Small intestine (tissue), 7 donors: ENCODE measurements at regions not wholly inside any gene's neighbourhood (a gene's known extent, or its start where the extent isn't known, plus 50 kb on each side); places are given as distances from the start of the nearest gene placed in this dataset.

Experiments used
- DNase-seq, 2 donors: peaks; one replicate each; pipeline versions ENCODE4 v3.0.0 to v3.0.0-alpha.2; 2013
- FAIRE-seq: peaks from 2 replicates; lab custom pipeline; 2012; peaks lifted over from hg19 to GRCh38; lab: Jason Lieb, UNC
- H3K27ac ChIP-seq, 3 donors: one replicate each; pipeline ENCODE4 v1.5.1; 2013; ENCODE audit warnings: low read length in 2 of 3, mild to moderate bottlenecking in 2 of 3, control low read depth in 1 of 3, inconsistent platforms in 1 of 3, low read depth in 1 of 3, moderate library complexity in 1 of 3
- H3K27me3 ChIP-seq, 3 donors: one replicate each; pipeline ENCODE4 v1.6.1; 2013; ENCODE audit warnings: low read length in 3 of 3, inconsistent platforms in 1 of 3; ENCODE audit not compliant: control insufficient read depth in 3 of 3, insufficient read depth in 3 of 3
- H3K36me3 ChIP-seq, 3 donors: one replicate each; pipeline ENCODE4 v1.6.1; 2013; ENCODE audit warnings: low read length in 3 of 3, inconsistent platforms in 1 of 3, low read depth in 1 of 3, mild to moderate bottlenecking in 1 of 3, moderate library complexity in 1 of 3; ENCODE audit not compliant: control insufficient read depth in 3 of 3, insufficient read depth in 2 of 3
- H3K4me1 ChIP-seq, 3 donors: one replicate each; pipeline ENCODE4 v1.6.1; 2013; ENCODE audit warnings: low read length in 2 of 3, inconsistent platforms in 1 of 3, low read depth in 1 of 3, mild to moderate bottlenecking in 1 of 3, moderate library complexity in 1 of 3; ENCODE audit not compliant: control insufficient read depth in 3 of 3, insufficient read depth in 2 of 3
- H3K4me3 ChIP-seq, 3 donors: one replicate each; pipeline ENCODE4 v1.5.1; 2013; ENCODE audit warnings: low read length in 3 of 3, control low read depth in 1 of 3, inconsistent platforms in 1 of 3, low read depth in 1 of 3, mild to moderate bottlenecking in 1 of 3, moderate library complexity in 1 of 3
- H3K9me3 ChIP-seq, 2 donors: one replicate each; pipeline ENCODE4 v1.6.1; 2013; ENCODE audit warnings: low read depth in 1 of 2, low read length in 1 of 2; ENCODE audit not compliant: control insufficient read depth in 2 of 2, insufficient read depth in 1 of 2
- WGBS, 3 donors: extraction: QIAGEN DNeasy Blood & Tissue Kit; methylation state at CpG; one replicate each; pipeline ENCODE4 v1.1.7; 2013; 5-methylcytosine and 5-hydroxymethylcytosine counted together
- donor health status: healthy with polysubstance abuse.
- donor health status: control.
- donor health status: control.
- donor health status: Bipolar disorder and iron deficiency.
- donor health status: healthy.

DNA sequence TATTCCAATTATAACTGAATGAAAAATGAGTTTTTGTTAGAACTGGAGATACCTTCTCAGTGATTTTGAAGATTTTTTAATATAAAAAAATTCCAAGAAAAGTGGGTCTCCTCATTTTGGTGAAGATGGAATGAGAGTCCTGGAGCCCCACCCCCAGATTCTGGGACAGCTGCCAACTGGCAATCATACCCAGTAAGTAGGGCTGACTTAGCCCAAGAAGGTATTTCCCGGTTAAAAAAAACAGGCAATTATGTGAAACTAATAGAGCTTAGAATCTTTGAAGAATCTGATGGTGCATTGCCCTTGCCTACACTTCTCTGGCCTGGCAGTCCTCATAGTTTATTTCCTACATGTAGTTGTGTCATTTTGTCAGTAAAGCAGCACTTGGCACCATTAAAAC, 52.8 kb upstream of the VWDE start:
- DNase-seq (no peak), FAIRE-seq (no peak)
- Histone ChIP-seq H3K27ac (no peak overlapping the region), H3K27me3 (no peaks in the 10 kb centered on the region), H3K36me3 (no peaks in the 10 kb centered on the region), H3K4me3 (no peak overlapping the region), H3K9me3 (no peaks in the 10 kb centered on the region), H3K4me1 (no peaks in the 10 kb centered on the region)
- 8 to 34% (median 22%) methylated on average over 1 of the region's 1 CpG for WGBS, 3 donors

DNA sequence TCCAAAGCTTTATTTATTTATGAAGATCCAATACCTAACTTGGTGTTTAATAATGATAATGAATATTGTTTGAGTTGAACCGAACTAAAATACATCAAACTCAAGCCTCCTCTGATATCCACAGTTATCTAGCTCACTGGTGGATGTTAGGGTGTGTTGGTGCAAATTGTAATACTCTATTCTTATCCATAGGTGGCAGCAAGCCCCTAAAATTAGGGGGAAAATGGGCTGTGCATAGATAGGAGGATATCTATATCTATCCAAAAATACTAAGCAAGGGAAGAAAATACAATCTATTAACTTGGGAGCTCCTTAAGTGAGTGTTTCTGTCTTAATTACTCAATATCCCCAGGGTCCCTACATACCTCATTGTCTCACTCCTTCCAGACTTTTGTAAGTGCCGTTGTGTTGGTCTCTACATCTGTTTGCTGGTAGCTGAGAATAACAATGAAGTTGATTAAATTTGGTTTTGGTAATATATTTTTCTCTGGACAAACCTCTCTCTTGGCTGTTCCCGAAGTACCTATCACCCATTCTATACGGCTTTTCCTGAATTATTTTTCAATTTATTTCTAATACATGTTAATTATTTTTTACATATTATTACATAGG, 55.0 kb upstream of the VWDE start:
- FAIRE-seq (no peak), DNase-seq (peak; percentile 31 to 33)
- WGBS, 3 donors: 25 to 38% (median 32%) methylated on average over 4 of the region's 4 CpGs

DNA sequence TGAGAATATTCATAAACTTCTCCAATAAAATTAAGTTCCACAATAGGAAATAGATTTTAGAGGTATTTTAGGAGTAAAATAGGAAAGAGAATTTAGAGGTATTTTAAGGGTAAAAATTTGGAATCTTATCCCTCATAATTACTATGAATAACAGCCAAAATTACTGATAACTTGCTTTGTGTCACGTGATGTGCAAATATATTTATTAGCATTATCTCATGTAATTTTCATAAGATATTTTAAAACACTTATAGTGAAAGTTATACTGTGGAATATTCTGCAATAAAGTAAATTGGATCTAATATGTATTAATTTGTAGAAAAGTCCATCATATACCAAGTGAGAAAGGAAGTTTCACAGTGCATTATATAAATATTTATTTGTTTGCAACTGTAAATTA, 64.2 kb upstream of the VWDE start:
- 29 to 88% (median 61%) methylated on average over 1 of the region's 1 CpG for WGBS, 3 donors

More for the DNA sequence above, 55.0 kb upstream of the VWDE start:
- no peaks in the 10 kb centered on the region for H3K4me1 ChIP-seq
- H3K4me3 ChIP-seq: no peak overlapping the region
- no peak overlapping the region for H3K27ac ChIP-seq
- H3K27me3 ChIP-seq: no peaks in the 10 kb centered on the region
- H3K36me3 ChIP-seq: no peaks in the 10 kb centered on the region
- H3K9me3 ChIP-seq: no peaks in the 10 kb centered on the region

DNA sequence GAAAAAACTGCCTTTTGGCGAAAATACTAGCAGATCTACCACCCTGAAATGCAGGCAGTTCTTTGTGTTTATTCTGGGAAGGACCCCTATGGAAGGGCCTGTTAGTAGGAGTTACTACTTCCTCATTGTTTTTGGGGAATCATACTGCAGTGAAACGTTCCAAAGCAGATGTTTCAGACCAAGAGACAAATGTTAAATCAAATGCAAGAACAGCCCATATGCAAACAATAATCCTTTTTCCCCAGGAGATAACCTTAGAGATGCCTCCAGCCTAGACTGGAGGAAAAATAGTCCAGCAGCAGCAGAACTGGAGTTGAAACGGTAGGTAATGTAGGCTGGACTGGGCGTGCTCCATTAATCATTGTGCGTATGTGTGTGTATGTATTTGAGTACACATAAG, 65.9 kb upstream of the VWDE start:
- DNase-seq (no peak), FAIRE-seq (no peak)
- no peaks in the 10 kb centered on the region for H3K9me3 ChIP-seq
- H3K36me3 ChIP-seq: no peaks in the 10 kb centered on the region
- no peaks in the 10 kb centered on the region for H3K27me3 ChIP-seq
- H3K4me3 ChIP-seq: no peak overlapping the region
- no peaks in the 10 kb centered on the region for H3K4me1 ChIP-seq
- H3K27ac ChIP-seq: no peak overlapping the region
- WGBS, 3 donors: 69 to 74% (median 73%) methylated on average over 5 of the region's 5 CpGs

More for the DNA sequence above, 64.2 kb upstream of the VWDE start:
- DNase-seq (no peak), FAIRE-seq (no peak)
- H3K4me1 ChIP-seq: no peaks in the 10 kb centered on the region
- no peaks in the 10 kb centered on the region for H3K9me3 ChIP-seq
- no peak overlapping the region for H3K27ac ChIP-seq
- no peak overlapping the region for H3K4me3 ChIP-seq
- H3K36me3 ChIP-seq: no peaks in the 10 kb centered on the region
- H3K27me3 ChIP-seq: no peaks in the 10 kb centered on the region

DNA sequence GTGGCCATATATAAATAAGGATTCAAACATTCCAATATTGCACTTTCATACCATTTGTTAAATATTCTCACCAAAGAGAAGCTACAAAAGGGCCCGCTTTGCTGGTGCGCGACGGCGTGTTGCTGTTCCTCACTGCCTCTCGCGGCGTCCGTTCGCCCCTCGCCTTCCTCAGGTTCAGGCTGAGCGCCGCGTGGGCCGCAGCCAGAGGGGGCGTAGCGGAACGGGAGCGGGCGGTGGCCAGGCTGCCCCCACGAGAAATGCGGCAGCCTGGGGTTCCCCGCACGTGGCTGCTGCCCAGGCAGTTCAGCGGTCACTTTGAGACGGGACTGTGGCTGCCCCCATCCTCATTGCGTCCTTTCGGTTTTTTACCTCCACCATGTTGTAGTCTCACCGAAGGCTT, 67.3 kb upstream of the VWDE start:
- DNase-seq (no peak), FAIRE-seq (no peak)
- Histone ChIP-seq H3K27me3 (no peaks in the 10 kb centered on the region), H3K9me3 (no peaks in the 10 kb centered on the region), H3K27ac (no peak overlapping the region), H3K36me3 (no peaks in the 10 kb centered on the region), H3K4me1 (no peaks in the 10 kb centered on the region), H3K4me3 (no peak overlapping the region)
- 96 to 97% (median 97%) methylated on average over 29 of the region's 29 CpGs for WGBS, 3 donors

DNA sequence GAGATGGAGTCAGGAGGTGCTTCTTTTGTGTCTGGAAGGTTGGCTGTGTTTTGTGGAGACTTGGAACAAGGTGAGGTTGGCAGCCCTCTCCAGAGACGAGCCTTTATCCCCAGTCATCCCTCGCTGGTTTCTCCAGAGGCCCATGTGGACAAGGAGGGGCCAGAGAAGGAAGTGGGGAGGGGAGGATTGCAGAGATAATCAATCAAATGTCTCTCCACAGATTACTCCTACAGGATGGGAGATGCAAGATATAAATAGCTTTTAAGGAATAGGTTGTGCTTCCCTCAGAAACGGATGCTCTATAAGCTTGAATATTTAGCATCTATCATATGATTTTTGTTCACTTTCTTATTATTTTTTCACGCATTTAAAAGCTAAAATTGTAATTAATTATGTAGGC, 70.4 kb upstream of the VWDE start:
- Histone ChIP-seq H3K4me1 (no peaks in the 10 kb centered on the region), H3K27me3 (no peaks in the 10 kb centered on the region), H3K36me3 (no peaks in the 10 kb centered on the region), H3K27ac (no peak overlapping the region), H3K9me3 (no peaks in the 10 kb centered on the region), H3K4me3 (no peak overlapping the region)
- 65 to 74% (median 73%) methylated on average over 4 of the region's 4 CpGs for WGBS, 3 donors
- DNase-seq (no peak), FAIRE-seq (no peak)

DNA sequence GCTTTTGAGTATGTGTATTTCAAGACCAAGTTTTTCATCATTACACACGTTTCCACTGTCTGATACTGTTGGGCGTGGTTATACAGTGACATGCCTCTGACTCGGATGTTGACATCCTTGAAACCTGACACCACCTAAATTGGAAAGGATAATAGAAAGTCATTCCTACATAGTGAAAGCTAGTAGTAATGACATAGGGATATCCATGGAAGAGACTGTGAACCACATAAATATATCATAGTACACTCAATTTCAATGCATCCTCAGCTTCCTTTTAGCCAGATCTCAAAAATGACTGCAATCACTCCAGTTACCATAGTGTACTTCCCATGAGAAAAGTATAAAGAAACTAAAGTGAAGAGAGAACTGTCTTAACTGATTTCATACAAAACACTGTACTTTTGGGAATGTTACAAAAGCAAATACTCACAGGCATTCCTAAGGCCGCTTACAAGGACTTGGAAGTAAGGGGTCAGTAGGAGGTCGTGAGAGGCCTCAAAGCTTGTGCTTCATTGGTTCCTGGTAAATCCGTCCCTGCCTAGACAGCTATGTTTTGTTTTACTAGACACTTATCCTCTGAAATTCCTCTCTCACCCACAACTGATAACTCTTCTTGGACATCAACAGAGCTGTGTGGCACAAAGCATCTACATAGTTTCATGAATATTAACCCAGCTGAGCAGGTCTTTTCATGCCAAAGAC, 71.8 kb upstream of the VWDE start:
- DNase-seq (no peak), FAIRE-seq (no peak)
- 61 to 70% (median 67%) methylated on average over 6 of the region's 6 CpGs for WGBS, 3 donors
- H3K4me1 ChIP-seq: no peaks in the 10 kb centered on the region
- no peak overlapping the region for H3K4me3 ChIP-seq
- no peaks in the 10 kb centered on the region for H3K9me3 ChIP-seq
- no peaks in the 10 kb centered on the region for H3K27me3 ChIP-seq
- no peak overlapping the region for H3K27ac ChIP-seq
- H3K36me3 ChIP-seq: no peaks in the 10 kb centered on the region

DNA sequence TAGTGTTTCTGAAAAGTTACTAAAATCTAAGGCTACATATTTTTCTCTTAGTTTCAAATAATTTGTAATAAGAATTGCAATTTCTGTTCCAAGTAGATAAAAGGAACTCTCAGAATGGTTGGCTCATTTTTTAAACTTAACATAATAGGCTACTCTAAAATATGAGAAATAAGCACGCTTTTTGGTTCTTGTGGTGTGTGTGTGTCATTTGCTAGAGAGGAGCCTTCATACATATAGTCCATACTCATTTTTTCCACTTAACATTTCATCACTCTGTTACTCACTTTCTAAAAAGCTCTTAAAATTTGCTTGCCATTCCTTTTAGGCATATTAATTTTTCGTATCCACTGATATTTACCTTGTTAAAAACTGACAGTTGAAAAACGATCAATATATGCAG, 74.0 kb upstream of the VWDE start:
- WGBS, 3 donors: 66 to 87% (median 69%) methylated on average over 3 of the region's 3 CpGs
- Histone ChIP-seq H3K4me1 (no peaks in the 10 kb centered on the region), H3K36me3 (no peaks in the 10 kb centered on the region), H3K27me3 (no peaks in the 10 kb centered on the region), H3K27ac (no peak overlapping the region), H3K4me3 (no peak overlapping the region), H3K9me3 (no peaks in the 10 kb centered on the region)
- no peak for FAIRE-seq
- DNase-seq: no peak
